C4-2B (cell line): ENCODE measurements at regions not wholly inside any gene's neighbourhood (a gene's known extent, or its start where the extent isn't known, plus 50 kb on each side); places are given as distances from the start of the nearest gene placed in this dataset.

Experiments used
- CTCF ChIP-seq: fragments of 450-650 bp; conservative IDR thresholded peaks from 2 replicates; pipeline ENCODE4 v1.5.1; 2017; ENCODE audit warnings: mild to moderate bottlenecking
- ZFX ChIP-seq: fragments of 450-650 bp; IDR thresholded peaks from 2 replicates; pipeline ENCODE4 v1.6.1; 2017

GRCh38 chr20:40103420-40103819, 585.6 kb downstream of the MAFB start:
- no peak for TF ChIP-seq CTCF
- no peak for TF ChIP-seq ZFX
